ENCODE measurements at regions not wholly inside any gene's neighbourhood (a gene's known extent, or its start where the extent isn't known, plus 50 kb on each side); places are given as distances from the start of the nearest gene placed in this dataset.

DNA sequence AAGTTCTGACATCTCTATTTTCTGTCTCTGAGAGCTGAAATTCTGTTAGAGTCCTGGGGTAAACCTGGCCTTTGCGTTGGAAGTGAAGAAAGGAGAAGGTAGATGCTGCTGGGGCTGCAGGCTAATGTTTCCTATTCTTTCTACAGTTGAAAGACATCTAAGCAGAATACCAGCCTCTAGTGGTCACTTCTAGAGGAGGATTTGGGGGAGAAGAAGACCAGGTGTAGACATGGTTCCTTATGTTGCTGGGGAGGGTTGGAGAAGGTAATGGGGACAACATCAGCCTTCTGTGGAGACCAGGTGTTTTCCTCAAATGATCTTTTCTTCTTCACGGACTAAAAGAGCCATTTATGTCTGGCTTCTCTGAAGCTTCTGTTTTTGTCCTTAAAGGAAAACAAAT, 62.6 kb downstream of the BTBD3 start:
- Histone ChIP-seq H3K9me3 (ENCODE audit: insufficient read depth, low read length, severe bottlenecking) (no peaks in the 10 kb centered on the region), H3K4me2 (ENCODE audit: insufficient read depth, low read length) (no peak overlapping the region), H3K9ac (ENCODE audit: low read depth, low read length) (no peak overlapping the region), H3K27ac (ENCODE audit: low read length) (no peak overlapping the region), H3K27me3 (ENCODE audit: insufficient read depth, low read length, poor library complexity) (no peaks in the 10 kb centered on the region), H3K36me3 (ENCODE audit: insufficient read depth, low read length) (no peaks in the 10 kb centered on the region), H4K20me1 (ENCODE audit: insufficient read depth, low read length) (no peaks in the 10 kb centered on the region), H3K4me1 (ENCODE audit: insufficient read depth, low read length) (no peaks in the 10 kb centered on the region), H3K79me2 (ENCODE audit: insufficient read depth, low read length) (no peaks in the 10 kb centered on the region), H3K4me3 (ENCODE audit: low read depth in 1 of 2, low read length in 2 of 2) (no peak overlapping the region), H2AFZ (ENCODE audit: low read depth, low read length) (no peak overlapping the region)
- DNase-seq (no peak), ATAC-seq (ENCODE audit: insufficient read depth, low read depth) (no peak)
- TF ChIP-seq, protein P1, sequence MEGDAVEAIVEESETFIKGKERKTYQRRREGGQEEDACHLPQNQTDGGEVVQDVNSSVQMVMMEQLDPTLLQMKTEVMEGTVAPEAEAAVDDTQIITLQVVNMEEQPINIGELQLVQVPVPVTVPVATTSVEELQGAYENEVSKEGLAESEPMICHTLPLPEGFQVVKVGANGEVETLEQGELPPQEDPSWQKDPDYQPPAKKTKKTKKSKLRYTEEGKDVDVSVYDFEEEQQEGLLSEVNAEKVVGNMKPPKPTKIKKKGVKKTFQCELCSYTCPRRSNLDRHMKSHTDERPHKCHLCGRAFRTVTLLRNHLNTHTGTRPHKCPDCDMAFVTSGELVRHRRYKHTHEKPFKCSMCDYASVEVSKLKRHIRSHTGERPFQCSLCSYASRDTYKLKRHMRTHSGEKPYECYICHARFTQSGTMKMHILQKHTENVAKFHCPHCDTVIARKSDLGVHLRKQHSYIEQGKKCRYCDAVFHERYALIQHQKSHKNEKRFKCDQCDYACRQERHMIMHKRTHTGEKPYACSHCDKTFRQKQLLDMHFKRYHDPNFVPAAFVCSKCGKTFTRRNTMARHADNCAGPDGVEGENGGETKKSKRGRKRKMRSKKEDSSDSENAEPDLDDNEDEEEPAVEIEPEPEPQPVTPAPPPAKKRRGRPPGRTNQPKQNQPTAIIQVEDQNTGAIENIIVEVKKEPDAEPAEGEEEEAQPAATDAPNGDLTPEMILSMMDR (IDR thresholded peaks at IDR 0.05; ENCODE audit: borderline replicate concordance, extremely low read depth, low read length, poor library complexity, severe bottlenecking): no peak
- TF ChIP-seq EZH2 (IDR thresholded peaks at IDR 0.05; ENCODE audit: borderline replicate concordance, low read depth, low read length, severe bottlenecking): no peak

DNA sequence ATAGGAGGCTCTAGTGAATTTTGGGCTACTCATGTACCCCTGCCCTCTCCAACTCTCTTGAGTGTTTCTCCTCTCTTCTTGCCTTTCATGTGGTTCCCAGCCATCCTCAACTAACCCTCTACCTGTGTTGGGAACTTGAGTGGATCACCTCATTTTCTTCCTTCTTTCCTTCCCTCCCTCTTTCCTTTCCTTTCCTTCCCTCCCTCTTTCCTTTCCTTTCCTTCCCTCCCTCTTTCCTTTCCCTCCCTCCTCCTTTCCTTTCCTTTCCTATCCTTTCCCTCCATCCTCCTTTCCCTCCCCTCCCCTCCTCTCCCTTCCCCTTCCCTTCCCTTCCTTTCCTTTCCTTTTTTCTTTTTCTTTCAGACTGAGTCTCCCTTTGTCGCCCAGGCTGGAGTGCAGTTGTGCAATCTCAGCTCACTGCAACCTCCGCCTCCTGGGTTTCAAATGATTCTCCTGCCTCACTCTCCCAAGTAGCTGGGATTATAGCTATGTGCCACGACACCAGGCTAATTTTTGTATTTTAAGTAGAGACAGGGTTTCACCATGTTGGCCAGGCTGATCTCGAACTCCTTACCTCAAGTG, 63.8 kb downstream of the BTBD3 start:
- Histone ChIP-seq H3K9ac (ENCODE audit: low read depth, low read length) (no peak overlapping the region), H3K27ac (ENCODE audit: low read length) (no peak overlapping the region), H3K9me3 (ENCODE audit: insufficient read depth, low read length, severe bottlenecking) (no peaks in the 10 kb centered on the region), H3K79me2 (ENCODE audit: insufficient read depth, low read length) (no peaks in the 10 kb centered on the region), H4K20me1 (ENCODE audit: insufficient read depth, low read length) (no peaks in the 10 kb centered on the region), H3K36me3 (ENCODE audit: insufficient read depth, low read length) (no peaks in the 10 kb centered on the region), H2AFZ (ENCODE audit: low read depth, low read length) (no peak overlapping the region), H3K4me1 (ENCODE audit: insufficient read depth, low read length) (no peaks in the 10 kb centered on the region), H3K4me3 (ENCODE audit: low read depth in 1 of 2, low read length in 2 of 2) (no peak overlapping the region), H3K27me3 (ENCODE audit: insufficient read depth, low read length, poor library complexity) (peaks cover 6% of the 10 kb centered on the region), H3K4me2 (ENCODE audit: insufficient read depth, low read length) (no peak overlapping the region)
- DNase-seq (no peak), ATAC-seq (ENCODE audit: insufficient read depth, low read depth) (no peak)
- TF ChIP-seq EZH2 (IDR thresholded peaks at IDR 0.05; ENCODE audit: borderline replicate concordance, low read depth, low read length, severe bottlenecking): no peak
- TF ChIP-seq, protein P1 (IDR thresholded peaks at IDR 0.05; ENCODE audit: borderline replicate concordance, extremely low read depth, low read length, poor library complexity, severe bottlenecking): no peak

DNA sequence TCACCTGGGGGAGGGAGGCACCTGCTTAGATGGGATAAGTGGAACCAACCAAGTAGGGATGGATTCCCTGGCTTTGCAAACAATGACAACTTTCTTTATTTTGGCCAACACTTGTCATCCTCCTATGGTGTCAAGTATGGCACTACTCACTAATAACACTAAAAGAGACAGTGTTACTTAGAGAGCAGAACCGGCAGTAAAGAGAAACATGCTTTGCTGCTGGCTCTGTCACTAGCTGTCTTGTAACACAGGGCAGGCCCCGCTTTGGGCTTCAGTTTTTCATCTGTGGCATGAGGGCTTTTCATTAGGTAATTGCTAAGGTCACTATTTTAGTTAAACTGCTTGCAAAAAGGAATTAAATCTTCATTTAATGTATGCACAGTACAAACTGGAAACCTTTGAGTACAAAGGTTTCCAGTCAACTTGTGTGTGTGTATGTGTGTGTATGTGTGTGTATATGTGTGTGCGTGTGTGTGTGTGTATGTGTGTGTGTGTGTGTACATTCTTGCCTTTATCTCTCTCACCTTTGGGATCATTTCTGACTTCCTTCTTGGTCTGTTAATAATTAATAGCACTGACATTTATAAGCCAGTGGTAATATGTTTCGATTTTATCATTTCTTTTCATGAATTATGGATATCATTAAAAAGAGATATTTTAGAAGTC, 64.7 kb downstream of the BTBD3 start:
- ATAC-seq (ENCODE audit: insufficient read depth, low read depth) (no peak), DNase-seq (no peak)
- Histone ChIP-seq H3K4me2 (ENCODE audit: insufficient read depth, low read length) (no peak overlapping the region), H3K27me3 (ENCODE audit: insufficient read depth, low read length, poor library complexity) (peaks cover 7% of the 10 kb centered on the region), H4K20me1 (ENCODE audit: insufficient read depth, low read length) (no peaks in the 10 kb centered on the region), H3K79me2 (ENCODE audit: insufficient read depth, low read length) (no peaks in the 10 kb centered on the region), H3K4me3 (ENCODE audit: low read depth in 1 of 2, low read length in 2 of 2) (no peak overlapping the region), H3K9ac (ENCODE audit: low read depth, low read length) (no peak overlapping the region), H3K4me1 (ENCODE audit: insufficient read depth, low read length) (no peaks in the 10 kb centered on the region), H3K9me3 (ENCODE audit: insufficient read depth, low read length, severe bottlenecking) (no peaks in the 10 kb centered on the region), H3K36me3 (ENCODE audit: insufficient read depth, low read length) (no peaks in the 10 kb centered on the region), H3K27ac (ENCODE audit: low read length) (no peak overlapping the region), H2AFZ (ENCODE audit: low read depth, low read length) (no peak overlapping the region)
- TF ChIP-seq, protein P1 (IDR thresholded peaks at IDR 0.05; ENCODE audit: borderline replicate concordance, extremely low read depth, low read length, poor library complexity, severe bottlenecking): no peak
- no peak for TF ChIP-seq EZH2 (IDR thresholded peaks at IDR 0.05; ENCODE audit: borderline replicate concordance, low read depth, low read length, severe bottlenecking)
